Astrocyte of the cerebellum (primary cell): ENCODE measurements at regions not wholly inside any gene's neighbourhood (a gene's known extent, or its start where the extent isn't known, plus 50 kb on each side); places are given as distances from the start of the nearest gene placed in this dataset.

ENCODE experiments used
- DNase-seq: peaks from one replicate; pipeline ENCODE4 v3.0.0-alpha.2; 2011; ENCODE audit warnings: low read depth
- H3K4me3 ChIP-seq: 2 replicates; pipeline ENCODE4 v1.5.1; 2011; ENCODE audit warnings: mild to moderate bottlenecking, low read depth, low read length, moderate library complexity
- CTCF ChIP-seq: IDR thresholded peaks from 2 replicates; pipeline ENCODE4 v1.5.1; 2012; ENCODE audit warnings: low read length, low read depth, moderate library complexity, mild to moderate bottlenecking; ENCODE audit errors: missing control alignments
- in situ Hi-C: cut with HindIII; loops from 2 replicates; pipeline ENCODE4 v1.10.0; 2017; ENCODE audit warnings: low sequenced_read_pairs

DNA sequence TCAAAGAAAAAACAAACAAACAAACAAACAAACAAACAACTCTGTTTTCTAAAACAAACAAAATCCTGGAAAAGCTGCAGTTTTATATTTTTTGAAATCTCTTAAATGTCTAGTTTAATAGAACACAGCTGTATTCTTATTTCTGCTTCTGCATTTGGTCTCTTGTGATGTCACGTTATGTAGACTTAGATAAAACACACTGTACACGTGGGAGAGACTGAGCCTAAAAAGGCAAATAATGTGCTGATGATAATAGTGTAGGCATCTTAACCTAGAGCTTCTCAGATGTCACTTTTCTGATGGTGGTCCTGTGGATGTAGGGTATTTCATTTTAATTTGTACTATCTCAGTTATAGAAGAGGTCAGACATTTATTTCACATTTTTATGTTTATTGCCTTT lies 261.7 kb downstream of the UTRN start:
- no peak for DNase-seq
- no peak for TF ChIP-seq CTCF
- in situ Hi-C loops: no loop called here
- H3K4me3 ChIP-seq: no peak overlapping the region

- no peak for TF ChIP-seq CTCF
- no peak overlapping the region for H3K4me3 ChIP-seq
- in situ Hi-C loops: no loop called here
- DNase-seq: no peak
These were observed 262.3 kb downstream of the UTRN start for GRCh38 chr6:144547409-144547808.

GRCh38 chr6:144548536-144548935 lies 263.4 kb downstream of the UTRN start:
- TF ChIP-seq CTCF: no peak
- no peak overlapping the region for H3K4me3 ChIP-seq
- in situ Hi-C loops: no loop called here
- no peak for DNase-seq

DNA sequence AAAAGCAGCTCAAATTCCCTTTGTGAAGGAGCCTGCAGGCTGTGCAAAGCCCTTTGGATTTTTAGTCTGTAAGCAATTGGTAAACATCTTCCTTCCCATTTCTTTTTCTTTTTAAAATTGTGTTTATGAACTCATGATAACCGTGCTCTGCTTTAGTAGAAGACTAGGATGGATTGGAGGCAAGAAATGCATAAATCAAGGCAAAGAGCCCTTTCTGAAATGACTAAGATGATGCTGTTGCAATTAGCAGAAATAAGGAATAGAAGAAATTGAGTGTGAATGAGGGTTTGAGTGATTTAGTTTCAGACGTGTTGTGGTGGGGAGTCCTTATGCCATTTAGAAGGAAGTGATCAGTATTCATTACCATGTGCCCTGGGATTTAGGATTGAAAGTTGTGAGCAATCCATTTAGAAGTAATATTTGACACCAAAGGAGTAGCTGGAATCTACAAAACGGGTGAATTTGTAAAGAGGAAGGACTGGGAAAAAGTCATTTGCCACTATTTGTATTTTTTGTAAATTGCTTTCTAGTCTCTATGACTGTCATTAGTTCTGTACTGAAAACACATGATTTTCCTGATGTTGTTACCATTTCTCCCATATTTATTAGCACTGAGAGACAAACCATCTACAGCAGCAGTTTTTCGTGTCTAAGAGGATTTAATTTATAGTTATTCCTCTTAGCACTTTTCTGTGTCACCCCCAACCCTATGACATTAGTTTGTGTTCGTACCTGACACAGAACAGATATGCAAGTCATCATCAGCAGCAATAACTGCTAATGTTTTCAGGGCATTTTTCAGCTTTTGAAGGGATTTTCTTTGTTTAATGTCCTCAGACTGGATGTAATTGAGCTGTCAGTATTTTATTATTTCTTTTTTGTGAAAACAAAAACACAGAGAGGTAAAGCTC lies 265.0 kb downstream of the UTRN start:
- DNase-seq: no peak
- H3K4me3 ChIP-seq: no peak overlapping the region
- in situ Hi-C loops: no loop called here
- TF ChIP-seq CTCF: no peak

DNA sequence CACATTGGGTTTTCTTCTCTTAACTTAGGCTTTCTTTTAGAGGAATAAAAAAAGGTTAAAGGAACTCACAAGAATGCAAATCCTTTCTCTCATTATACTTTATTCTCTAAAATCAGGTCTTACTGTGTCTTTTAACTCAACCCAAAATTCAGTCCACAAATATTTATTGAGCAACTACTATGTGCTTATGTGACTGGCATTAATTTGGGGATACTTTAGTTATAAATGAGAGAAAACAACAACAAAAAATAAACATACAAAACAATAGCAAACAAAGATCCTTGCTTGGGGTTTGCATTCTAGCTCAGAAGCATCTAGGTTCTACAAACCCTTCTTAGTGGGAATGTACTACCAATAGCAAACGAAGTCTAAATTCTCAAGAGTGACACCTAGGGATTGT lies 266.2 kb downstream of the UTRN start:
- no peak for TF ChIP-seq CTCF
- in situ Hi-C loops: no loop called here
- DNase-seq: no peak
- no peak overlapping the region for H3K4me3 ChIP-seq

DNA sequence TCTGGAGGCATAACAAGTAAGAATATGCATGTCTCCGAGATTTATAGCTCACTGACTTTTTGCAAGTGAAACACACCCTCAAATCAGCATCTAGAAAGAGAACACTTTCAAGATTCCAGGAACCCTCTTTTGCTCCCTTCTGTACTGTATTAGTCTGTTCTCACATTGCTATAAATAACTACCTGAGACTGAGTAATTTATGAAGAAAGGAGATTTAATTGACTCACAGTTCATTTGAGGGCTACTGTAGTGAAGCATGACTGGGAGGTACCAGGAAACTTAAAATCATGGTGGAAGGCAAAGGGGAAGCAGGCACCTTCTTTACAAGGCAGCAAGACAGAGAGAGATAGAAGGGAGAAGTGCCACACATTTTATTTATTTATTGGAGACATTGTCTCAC lies 269.9 kb downstream of the UTRN start:
- no peak overlapping the region for H3K4me3 ChIP-seq
- in situ Hi-C loops: no loop called here
- DNase-seq: no peak
- TF ChIP-seq CTCF: no peak
